Prostate gland (tissue), 2 donors: ENCODE measurements at regions not wholly inside any gene's neighbourhood (a gene's known extent, or its start where the extent isn't known, plus 50 kb on each side); places are given as distances from the start of the nearest gene placed in this dataset.

Experiments
- DNase-seq: peaks from one replicate; pipeline ENCODE4 v3.0.0-alpha.2; 2019; ENCODE audit warnings: low spot score
- H3K27ac ChIP-seq, 2 donors: fragments of 200-600 bp; sonication (generic); 2 replicates each; pipeline ENCODE4 v1.5.1; 2017 to 2019
- H3K27me3 ChIP-seq: fragments of 200-600 bp; sonication (generic); replicated peaks from 2 replicates; pipeline ENCODE4 v1.5.1; 2019; ENCODE audit not compliant: insufficient read depth
- H3K36me3 ChIP-seq, 2 donors: fragments of 200-600 bp; sonication (generic); 1 replicate in 1 of 2; 2 replicates in 1 of 2; pipeline versions ENCODE4 v1.5.1 to v1.8.1; 2017 to 2019
- H3K4me1 ChIP-seq: fragments of 200-600 bp; sonication (generic); replicated peaks from 2 replicates; pipeline ENCODE4 v1.5.1; 2019
- H3K4me3 ChIP-seq, 2 donors: fragments of 200-600 bp; sonication (generic); 2 replicates each; pipeline ENCODE4 v1.5.1; 2017 to 2019
- H3K9me3 ChIP-seq: fragments of 200-600 bp; sonication (generic); 2 replicates; pipeline ENCODE4 v1.5.1; 2017
- CTCF ChIP-seq, 4 experiments: fragments of 200-600 bp in 2 of 4; fragments of 450-650 bp in 2 of 4; sonication (generic) in 2 of 4; IDR thresholded peaks; 1 replicate in 3 of 4; 2 replicates in 1 of 4; pipeline ENCODE4 v1.5.1; 2016 to 2019; ENCODE audit warnings: antibody characterized with exemption in 4 of 4, mild to moderate bottlenecking in 2 of 4, moderate library complexity in 2 of 4
- POLR2A ChIP-seq: fragments of 450-650 bp; IDR thresholded peaks from one replicate; pipeline ENCODE4 v1.6.1; 2016; ENCODE audit warnings: antibody characterized with exemption, mild to moderate bottlenecking
- POLR2AphosphoS5 ChIP-seq: sonication (generic); formaldehyde crosslinking; IDR thresholded peaks from one replicate; pipeline ENCODE4 v1.6.1; 2017; ENCODE audit warnings: antibody characterized with exemption
- WGBS: methylation state at CpG from one replicate; pipeline ENCODE4 v1.1.5; 2018; 5-methylcytosine and 5-hydroxymethylcytosine counted together
- intact Hi-C: fragments of 100-400 bp; cut with DNase I; formaldehyde crosslinking; loops from one replicate; pipeline ENCODE4 v1.14.2; 2022

GRCh38 chr21:35682904-35683549, 377.3 kb downstream of the SETD4 start:
- no peak for TF ChIP-seq CTCF (IDR thresholded peaks at IDR 0.05)
- no peak for TF ChIP-seq POLR2A
- 69% methylated on average over 2 of the region's 2 CpGs for WGBS
- intact Hi-C loops, result no loop called here
- Histone ChIP-seq H3K4me3 (no peak overlapping the region), H3K9me3 (no peaks in the 10 kb centered on the region), H3K4me1 (no peaks in the 10 kb centered on the region), H3K27ac (no peak overlapping the region), H3K27me3 (no peaks in the 10 kb centered on the region), H3K36me3 (no peaks in the 10 kb centered on the region)
- DNase-seq, result no peak

DNA sequence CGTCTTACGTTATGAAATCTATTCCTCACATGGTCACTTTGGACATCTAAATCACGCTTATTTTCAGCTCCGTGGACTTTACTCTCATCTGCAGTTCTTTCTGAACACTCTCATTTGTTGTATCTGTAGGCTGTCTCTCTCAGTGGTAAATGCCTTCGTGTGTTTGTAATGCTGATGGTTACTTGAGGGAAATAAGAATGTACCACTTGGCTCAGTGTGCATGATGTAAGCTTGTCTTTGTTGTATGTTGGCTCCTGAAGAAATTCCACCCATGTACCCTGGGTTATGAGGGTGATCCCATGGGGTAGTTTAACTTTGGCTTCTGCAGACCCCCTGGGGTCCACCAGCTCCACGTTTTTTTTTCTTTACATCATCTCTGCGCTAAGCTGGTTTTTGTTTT, 378.4 kb downstream of the SETD4 start:
- Histone ChIP-seq H3K36me3 (no peaks in the 10 kb centered on the region), H3K9me3 (no peaks in the 10 kb centered on the region), H3K27me3 (no peaks in the 10 kb centered on the region), H3K4me1 (no peaks in the 10 kb centered on the region), H3K27ac (no peak overlapping the region), H3K4me3 (no peak overlapping the region)
- no peak for DNase-seq
- intact Hi-C loops, result no loop called here
- 90% methylated on average over 7 of the region's 7 CpGs for WGBS
- TF ChIP-seq POLR2A (no peak), POLR2AphosphoS5 (no peak), CTCF (IDR thresholded peaks at IDR 0.05) (no peak)

- 94% methylated on average over 2 of the region's 2 CpGs for WGBS
Measured at GRCh38 chr21:35679076-35679475, 381.2 kb downstream of the SETD4 start.

GRCh38 chr21:35678393-35678792, 381.9 kb downstream of the SETD4 start:
- WGBS, result 97% methylated on average over 1 of the region's 1 CpG
- Histone ChIP-seq H3K4me3 (no peak overlapping the region), H3K27ac (no peak overlapping the region), H3K9me3 (no peaks in the 10 kb centered on the region), H3K27me3 (no peaks in the 10 kb centered on the region), H3K4me1 (no peaks in the 10 kb centered on the region), H3K36me3 (no peaks in the 10 kb centered on the region)
- intact Hi-C loops, result no loop called here
- TF ChIP-seq CTCF (IDR thresholded peaks at IDR 0.05) (no peak), POLR2A (no peak), POLR2AphosphoS5 (no peak)
- DNase-seq, result no peak

More at GRCh38 chr21:35679076-35679475, 381.2 kb downstream of the SETD4 start:
- Histone ChIP-seq H3K4me3 (no peak overlapping the region), H3K27me3 (no peaks in the 10 kb centered on the region), H3K27ac (no peak overlapping the region), H3K4me1 (no peaks in the 10 kb centered on the region), H3K9me3 (no peaks in the 10 kb centered on the region), H3K36me3 (no peaks in the 10 kb centered on the region)
- DNase-seq, result no peak
- TF ChIP-seq POLR2AphosphoS5, result no peak
- TF ChIP-seq POLR2A, result no peak
- TF ChIP-seq CTCF (IDR thresholded peaks at IDR 0.05), result no peak
- intact Hi-C loops, result no loop called here

GRCh38 chr21:35677298-35677841, 383.0 kb downstream of the SETD4 start:
- no peaks in the 10 kb centered on the region for H3K36me3 ChIP-seq
- TF ChIP-seq CTCF (IDR thresholded peaks at IDR 0.05), result no peak
- TF ChIP-seq POLR2A, result no peak
- no peak for TF ChIP-seq POLR2AphosphoS5
- DNase-seq, result no peak
- 55% methylated on average over 3 of the region's 3 CpGs for WGBS
- no peak overlapping the region for H3K27ac ChIP-seq
- no peaks in the 10 kb centered on the region for H3K4me1 ChIP-seq
- intact Hi-C loops, result no loop called here
- H3K4me3 ChIP-seq, result no peak overlapping the region
- no peaks in the 10 kb centered on the region for H3K27me3 ChIP-seq
- no peaks in the 10 kb centered on the region for H3K9me3 ChIP-seq
